ENCODE measurements at regions not wholly inside any gene's neighbourhood (a gene's known extent, or its start where the extent isn't known, plus 50 kb on each side); places are given as distances from the start of the nearest gene placed in this dataset.

DNA sequence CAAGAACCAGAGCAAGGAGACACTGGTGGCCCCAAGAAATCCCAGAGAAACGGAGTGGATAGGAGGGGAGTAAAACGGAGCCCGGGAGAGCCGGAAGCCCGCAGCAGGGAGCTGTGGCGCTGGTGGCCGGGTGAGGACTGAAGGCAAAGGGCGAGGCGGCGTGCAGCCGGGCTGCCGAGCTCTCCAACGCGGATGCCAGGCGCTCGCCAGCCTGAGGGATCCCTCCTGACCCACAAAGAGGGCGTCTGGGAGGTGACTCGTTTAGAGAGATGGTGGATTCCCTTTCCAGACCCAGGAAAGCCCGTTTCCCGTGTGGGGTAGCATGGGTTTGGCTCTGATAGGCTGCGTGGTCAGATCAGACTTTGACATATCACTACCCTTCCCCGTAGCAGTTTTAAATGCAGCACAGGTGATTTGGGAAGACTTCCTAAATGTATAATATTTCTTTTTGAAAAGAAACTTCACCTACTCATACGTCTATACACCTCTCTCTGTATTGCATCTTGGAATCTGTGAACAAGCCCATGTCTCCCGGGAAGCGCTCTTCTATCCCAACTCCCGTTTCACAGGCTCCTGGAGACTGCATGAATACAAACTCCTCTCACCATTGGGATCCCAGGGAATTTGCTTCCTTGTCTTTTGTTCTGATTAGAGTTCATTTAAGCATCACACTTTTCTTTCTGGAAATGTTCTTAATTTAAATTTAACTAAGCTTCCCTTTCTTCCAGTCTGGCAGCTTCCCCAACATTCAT is 158.1 kb downstream of the C9orf152 start:
- H3K4me1 ChIP-seq (ENCODE audit: control insufficient read depth, insufficient read depth, low read length), result peaks cover 26% of the 10 kb centered on the region
- peak overlapping the region; percentile 100 for H3K9ac ChIP-seq (ENCODE audit: low read depth, low read length)
- H3K9me3 ChIP-seq (replicated peaks; ENCODE audit: low read length), result no peaks in the 10 kb centered on the region
- H3K4me3 ChIP-seq (ENCODE audit: low read length), result peak overlapping the region; percentile 90
- H3K36me3 ChIP-seq (ENCODE audit: insufficient read depth, low read length), result peaks cover 21% of the 10 kb centered on the region
- no peaks in the 10 kb centered on the region for H3K27me3 ChIP-seq (ENCODE audit: control insufficient read depth, insufficient read depth, low read length)
- peak overlapping the region; percentile 82 for H3K4me2 ChIP-seq (ENCODE audit: low read length)

DNA sequence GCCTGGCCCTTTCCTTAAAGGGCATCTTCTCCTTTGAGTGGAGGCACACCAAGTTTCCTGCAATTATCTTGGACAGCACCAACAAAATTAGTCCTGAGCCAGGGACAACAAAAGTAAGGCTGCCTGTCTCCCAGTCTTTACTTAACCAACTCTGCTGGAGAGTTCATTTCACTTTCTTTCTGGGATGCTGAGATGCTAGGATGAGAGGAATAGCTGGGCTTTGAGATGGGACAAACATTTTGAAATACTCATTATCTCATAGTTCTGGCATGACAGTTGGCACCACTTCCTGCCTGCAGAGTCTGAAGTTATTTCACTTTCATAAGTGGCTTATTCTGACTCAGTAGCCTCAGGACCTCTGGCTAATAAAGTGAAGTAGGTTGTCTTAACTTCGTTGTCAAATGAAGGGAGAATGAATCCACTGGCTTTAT is 157.0 kb downstream of the C9orf152 start:
- Histone ChIP-seq H3K9me3 (replicated peaks; ENCODE audit: low read length) (no peaks in the 10 kb centered on the region), H3K36me3 (ENCODE audit: insufficient read depth, low read length) (peaks cover 21% of the 10 kb centered on the region), H3K4me3 (ENCODE audit: low read length) (peak overlapping the region; percentile 90), H3K4me1 (ENCODE audit: control insufficient read depth, insufficient read depth, low read length) (peaks cover 26% of the 10 kb centered on the region), H3K9ac (ENCODE audit: low read depth, low read length) (peak overlapping the region; percentile 100), H3K4me2 (ENCODE audit: low read length) (peak overlapping the region; percentile 82), H3K27me3 (ENCODE audit: control insufficient read depth, insufficient read depth, low read length) (no peaks in the 10 kb centered on the region)

DNA sequence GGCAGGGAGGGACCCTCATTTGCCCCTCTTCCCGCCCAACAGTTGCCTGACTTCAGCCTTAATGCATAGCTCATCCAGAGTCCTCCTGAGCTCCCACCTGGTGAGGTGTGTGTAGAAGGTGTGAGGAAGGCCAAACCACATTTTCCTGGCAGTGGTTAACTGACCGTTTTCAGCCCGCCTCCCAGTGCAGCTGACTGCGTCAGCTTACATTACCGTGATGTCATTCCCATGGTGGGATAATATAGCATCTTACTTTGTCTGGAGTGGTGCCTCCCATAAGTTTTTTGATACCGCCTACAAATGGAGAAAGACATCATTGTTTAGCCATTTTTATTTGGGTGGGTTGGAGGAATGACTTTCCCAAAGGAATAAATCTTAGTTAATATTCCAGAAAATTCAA is 151.9 kb downstream of the C9orf152 start:
- Histone ChIP-seq H3K4me1 (ENCODE audit: control insufficient read depth, insufficient read depth, low read length) (peaks cover 34% of the 10 kb centered on the region), H3K4me3 (ENCODE audit: low read length) (no peak overlapping the region), H3K9ac (ENCODE audit: low read depth, low read length) (no peak overlapping the region), H3K27me3 (ENCODE audit: control insufficient read depth, insufficient read depth, low read length) (no peaks in the 10 kb centered on the region), H3K36me3 (ENCODE audit: insufficient read depth, low read length) (peaks cover 32% of the 10 kb centered on the region), H3K4me2 (ENCODE audit: low read length) (no peak overlapping the region), H3K9me3 (replicated peaks; ENCODE audit: low read length) (no peaks in the 10 kb centered on the region)

DNA sequence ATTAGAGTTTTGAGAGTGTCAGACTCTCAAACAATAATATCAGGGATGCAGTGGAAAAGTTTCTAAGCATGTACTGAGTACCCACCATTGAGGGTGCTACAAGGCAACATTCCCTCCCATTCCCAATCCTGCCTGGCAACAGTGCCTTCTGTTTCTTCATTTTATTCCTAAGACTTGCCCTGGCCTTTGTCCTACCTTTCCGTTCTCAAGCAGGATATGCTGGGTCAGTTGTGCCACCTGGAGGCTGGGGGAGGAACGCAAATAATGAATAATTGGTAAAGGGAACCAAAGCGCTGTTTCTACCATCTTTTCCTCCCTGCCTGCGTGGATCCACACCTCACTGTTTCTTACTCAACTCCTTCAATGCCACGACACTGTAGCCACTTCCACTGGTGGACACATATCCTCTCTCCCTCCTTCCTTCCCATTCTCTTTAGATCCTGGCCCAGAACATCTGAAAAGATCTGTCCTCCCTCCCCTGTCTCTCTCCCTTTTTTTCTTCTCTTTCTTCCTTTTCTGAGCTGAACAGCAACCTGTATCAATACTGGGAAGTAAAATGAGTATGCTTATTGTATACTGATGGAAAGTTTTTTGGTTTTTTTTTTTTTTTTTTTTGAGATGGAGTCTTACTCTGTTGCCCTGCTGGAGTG is 149.5 kb downstream of the C9orf152 start:
- Histone ChIP-seq H3K4me3 (ENCODE audit: low read length) (no peak overlapping the region), H3K9me3 (replicated peaks; ENCODE audit: low read length) (no peaks in the 10 kb centered on the region)

DNA sequence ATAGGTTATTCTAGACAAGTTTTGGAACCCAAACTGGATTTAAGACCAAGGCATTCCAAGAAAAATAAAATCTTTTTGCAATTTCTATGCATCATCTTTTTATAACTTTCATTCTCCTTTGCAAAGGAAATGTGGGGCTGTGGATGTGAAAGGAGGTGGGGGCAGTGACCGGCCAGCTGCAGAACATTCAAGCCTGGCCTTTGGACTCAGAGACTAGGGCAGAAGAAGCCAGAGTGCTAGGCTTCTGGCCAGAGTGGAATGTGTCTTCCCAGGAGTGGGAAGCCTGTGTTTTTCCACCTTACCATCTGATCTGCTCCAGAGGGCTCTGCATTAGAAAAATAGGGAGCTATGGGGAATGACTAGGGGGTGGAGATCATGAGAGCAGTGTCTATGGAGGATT is 148.5 kb downstream of the C9orf152 start:
- H3K9me3 ChIP-seq (replicated peaks; ENCODE audit: low read length), result no peaks in the 10 kb centered on the region
- peaks cover 15% of the 10 kb centered on the region for H3K4me1 ChIP-seq (ENCODE audit: control insufficient read depth, insufficient read depth, low read length)
- no peaks in the 10 kb centered on the region for H3K27me3 ChIP-seq (ENCODE audit: control insufficient read depth, insufficient read depth, low read length)
- H3K36me3 ChIP-seq (ENCODE audit: insufficient read depth, low read length), result peaks cover 37% of the 10 kb centered on the region
- H3K4me2 ChIP-seq (ENCODE audit: low read length), result no peak overlapping the region
- no peak overlapping the region for H3K9ac ChIP-seq (ENCODE audit: low read depth, low read length)
- H3K4me3 ChIP-seq (ENCODE audit: low read length), result no peak overlapping the region

More for the DNA sequence above, 149.5 kb downstream of the C9orf152 start:
- H3K4me1 ChIP-seq (ENCODE audit: control insufficient read depth, insufficient read depth, low read length), result peaks cover 15% of the 10 kb centered on the region
- H3K4me2 ChIP-seq (ENCODE audit: low read length), result no peak overlapping the region
- H3K9ac ChIP-seq (ENCODE audit: low read depth, low read length), result no peak overlapping the region
- H3K36me3 ChIP-seq (ENCODE audit: insufficient read depth, low read length), result peaks cover 32% of the 10 kb centered on the region
- no peaks in the 10 kb centered on the region for H3K27me3 ChIP-seq (ENCODE audit: control insufficient read depth, insufficient read depth, low read length)

DNA sequence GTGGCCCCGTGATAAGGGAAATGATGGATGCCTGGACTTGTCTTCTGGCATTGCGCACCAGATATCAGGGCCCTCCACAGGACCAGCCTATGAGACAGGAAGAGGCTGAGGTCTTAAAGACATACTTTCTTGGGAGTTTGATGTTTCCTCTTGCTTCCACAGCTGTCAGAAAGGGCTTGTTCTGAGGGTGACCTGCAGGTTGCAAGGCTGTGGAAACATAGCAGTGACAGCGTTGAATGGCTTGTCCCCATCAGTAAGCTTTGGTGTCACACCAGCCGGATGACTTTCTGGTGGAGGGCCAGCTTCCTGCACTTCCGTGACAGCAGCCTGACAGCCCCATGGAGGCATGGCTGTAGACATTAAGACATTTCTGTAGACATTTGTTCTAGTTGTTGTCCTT is 143.2 kb downstream of the C9orf152 start:
- H3K9ac ChIP-seq (ENCODE audit: low read depth, low read length), result no peak overlapping the region
- no peaks in the 10 kb centered on the region for H3K9me3 ChIP-seq (replicated peaks; ENCODE audit: low read length)
- no peak overlapping the region for H3K4me2 ChIP-seq (ENCODE audit: low read length)
- peaks cover 27% of the 10 kb centered on the region for H3K36me3 ChIP-seq (ENCODE audit: insufficient read depth, low read length)
- no peaks in the 10 kb centered on the region for H3K27me3 ChIP-seq (ENCODE audit: control insufficient read depth, insufficient read depth, low read length)
- peaks cover 40% of the 10 kb centered on the region for H3K4me1 ChIP-seq (ENCODE audit: control insufficient read depth, insufficient read depth, low read length)
- H3K4me3 ChIP-seq (ENCODE audit: low read length), result no peak overlapping the region

DNA sequence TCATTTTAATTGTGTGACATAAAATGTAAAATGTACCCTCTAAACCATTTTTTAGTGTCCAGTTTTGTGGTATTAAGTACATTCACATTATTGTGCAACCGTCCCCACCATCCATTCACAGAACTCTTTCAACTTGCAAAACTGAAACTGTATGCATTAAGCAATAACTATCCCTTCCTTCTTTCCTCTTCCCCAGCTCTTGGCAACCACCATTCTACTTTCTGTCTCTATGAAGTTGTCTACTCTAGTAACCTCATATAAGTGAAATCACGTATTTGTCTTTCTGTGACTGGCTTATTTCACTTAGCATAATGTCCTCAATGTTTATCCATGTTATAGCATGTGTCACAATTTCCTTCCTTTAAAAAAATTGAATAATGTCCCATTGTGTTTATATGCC is 142.4 kb downstream of the C9orf152 start:
- Histone ChIP-seq H3K4me3 (ENCODE audit: low read length) (no peak overlapping the region), H3K9ac (ENCODE audit: low read depth, low read length) (no peak overlapping the region), H3K36me3 (ENCODE audit: insufficient read depth, low read length) (peaks cover 27% of the 10 kb centered on the region)

DNA sequence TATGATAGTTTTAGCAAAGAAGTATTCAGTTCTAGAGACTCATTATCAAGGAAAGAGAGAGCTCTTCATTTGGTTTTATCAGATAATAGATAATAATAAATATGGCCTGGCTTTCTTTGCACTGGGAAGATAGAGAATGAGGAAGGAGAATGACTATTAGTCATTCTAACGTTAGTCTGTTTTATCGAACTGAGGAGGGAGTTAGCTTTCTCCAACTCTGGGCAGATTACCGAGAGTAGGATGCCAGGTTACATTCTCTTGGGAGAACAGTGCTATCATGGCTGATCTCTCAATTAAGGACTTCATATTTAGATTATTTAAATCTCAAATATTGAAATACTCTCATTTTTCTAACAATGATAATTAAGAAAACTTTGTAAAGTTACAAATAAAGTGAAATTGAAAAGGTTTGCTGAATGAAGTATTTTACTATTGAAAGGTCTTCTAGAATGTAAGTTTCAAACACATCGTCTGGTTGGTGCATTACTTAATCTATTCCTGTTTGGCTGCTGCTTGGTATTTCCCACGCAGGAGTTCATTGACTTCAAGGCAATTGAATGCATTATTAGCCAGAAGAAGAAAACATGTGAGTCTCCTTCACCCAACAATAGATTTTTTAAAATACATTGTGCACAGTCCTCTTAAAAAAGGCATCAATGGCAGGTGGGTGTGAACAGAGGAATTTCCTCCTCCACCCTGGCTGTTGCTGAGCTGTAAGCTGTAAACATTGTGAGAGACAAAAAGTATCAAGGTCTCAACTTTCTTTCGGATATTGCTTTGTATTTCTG is 140.8 kb downstream of the C9orf152 start:
- Histone ChIP-seq H3K27me3 (ENCODE audit: control insufficient read depth, insufficient read depth, low read length) (no peaks in the 10 kb centered on the region), H3K36me3 (ENCODE audit: insufficient read depth, low read length) (peaks cover 16% of the 10 kb centered on the region), H3K4me2 (ENCODE audit: low read length) (peak overlapping the region; percentile 2), H3K9me3 (replicated peaks; ENCODE audit: low read length) (no peaks in the 10 kb centered on the region), H3K4me1 (ENCODE audit: control insufficient read depth, insufficient read depth, low read length) (peaks cover 50% of the 10 kb centered on the region), H3K4me3 (ENCODE audit: low read length) (no peak overlapping the region), H3K9ac (ENCODE audit: low read depth, low read length) (no peak overlapping the region)

More for the DNA sequence above, 142.4 kb downstream of the C9orf152 start:
- H3K27me3 ChIP-seq (ENCODE audit: control insufficient read depth, insufficient read depth, low read length), result no peaks in the 10 kb centered on the region
- H3K9me3 ChIP-seq (replicated peaks; ENCODE audit: low read length), result no peaks in the 10 kb centered on the region
- peaks cover 44% of the 10 kb centered on the region for H3K4me1 ChIP-seq (ENCODE audit: control insufficient read depth, insufficient read depth, low read length)
- H3K4me2 ChIP-seq (ENCODE audit: low read length), result no peak overlapping the region

DNA sequence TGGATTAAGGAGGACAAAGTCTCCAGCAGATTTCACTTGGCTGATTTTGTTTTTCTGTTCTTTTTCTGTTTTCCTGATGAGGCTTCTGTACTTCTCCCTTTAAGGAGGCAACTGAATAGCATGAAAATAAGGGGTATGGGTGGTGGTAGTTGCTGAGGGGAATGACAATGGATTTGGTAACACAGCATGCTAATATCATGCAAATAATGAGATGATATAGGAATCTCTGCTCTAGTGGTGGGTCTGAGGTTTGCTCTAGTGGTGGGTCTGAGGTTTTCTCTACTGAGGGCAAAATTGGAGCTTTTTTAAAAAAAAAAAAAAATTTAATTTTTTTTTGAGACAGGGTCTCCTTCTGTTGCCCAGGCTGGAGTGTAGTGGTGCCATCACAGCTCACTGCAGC is 139.7 kb downstream of the C9orf152 start:
- Histone ChIP-seq H3K9ac (ENCODE audit: low read depth, low read length) (no peak overlapping the region), H3K4me3 (ENCODE audit: low read length) (no peak overlapping the region), H3K27me3 (ENCODE audit: control insufficient read depth, insufficient read depth, low read length) (no peaks in the 10 kb centered on the region), H3K36me3 (ENCODE audit: insufficient read depth, low read length) (peaks cover 13% of the 10 kb centered on the region), H3K4me1 (ENCODE audit: control insufficient read depth, insufficient read depth, low read length) (peaks cover 53% of the 10 kb centered on the region), H3K4me2 (ENCODE audit: low read length) (no peak overlapping the region), H3K9me3 (replicated peaks; ENCODE audit: low read length) (no peaks in the 10 kb centered on the region)

DNA sequence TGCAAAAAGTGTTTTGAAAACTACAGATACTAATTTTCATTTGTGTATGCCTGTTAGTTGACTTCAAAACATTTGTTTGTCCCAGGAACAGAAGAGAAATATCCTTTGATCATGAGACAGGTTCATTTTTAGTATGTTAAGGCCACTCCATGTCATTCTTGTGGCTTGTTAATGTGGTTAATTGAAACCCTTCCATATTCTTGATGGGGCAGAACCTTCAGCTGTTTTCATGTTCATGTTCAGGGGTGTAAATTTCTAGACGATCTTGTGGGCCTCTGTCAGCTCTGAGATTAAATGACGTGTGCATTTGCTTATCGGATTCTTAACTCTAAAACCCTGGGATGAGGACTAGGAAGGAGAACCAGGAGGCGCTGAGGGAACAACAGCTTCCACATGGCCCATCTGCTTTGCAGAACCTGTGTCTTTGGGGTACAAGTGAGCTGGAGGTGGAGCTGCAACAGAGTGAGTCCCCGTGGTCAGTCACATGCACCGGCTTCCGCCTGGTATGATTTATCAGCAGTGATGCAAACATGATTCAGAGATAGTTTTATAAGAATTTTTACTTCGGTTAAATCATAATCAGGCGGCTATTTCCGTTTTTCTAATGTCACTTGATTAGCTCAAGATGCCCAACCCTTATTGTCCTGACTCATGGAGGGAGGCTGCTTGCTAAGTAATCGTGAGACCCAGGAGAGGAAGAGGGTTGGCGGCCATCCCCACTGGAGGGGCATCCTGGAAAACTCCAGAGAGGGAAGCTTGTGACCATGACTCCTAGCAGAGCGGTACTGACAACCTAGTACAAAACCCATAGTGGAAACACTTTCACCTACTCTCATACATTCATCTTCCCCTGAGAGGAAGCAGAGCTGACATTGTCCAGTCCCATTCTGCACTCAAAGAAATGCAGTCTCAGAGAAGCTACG is 138.4 kb downstream of the C9orf152 start:
- no peaks in the 10 kb centered on the region for H3K27me3 ChIP-seq (ENCODE audit: control insufficient read depth, insufficient read depth, low read length)
- H3K9ac ChIP-seq (ENCODE audit: low read depth, low read length), result peak overlapping the region; percentile 16
- H3K4me2 ChIP-seq (ENCODE audit: low read length), result peak overlapping the region; percentile 42
- peak overlapping the region; percentile 4 for H3K4me3 ChIP-seq (ENCODE audit: low read length)
- peaks cover 7% of the 10 kb centered on the region for H3K36me3 ChIP-seq (ENCODE audit: insufficient read depth, low read length)
- peaks cover 56% of the 10 kb centered on the region for H3K4me1 ChIP-seq (ENCODE audit: control insufficient read depth, insufficient read depth, low read length)
- no peaks in the 10 kb centered on the region for H3K9me3 ChIP-seq (replicated peaks; ENCODE audit: low read length)

All from skeletal muscle satellite cell (primary cell).